PC-3 (cell line): ENCODE measurements at regions not wholly inside any gene's neighbourhood (a gene's known extent, or its start where the extent isn't known, plus 50 kb on each side); places are given as distances from the start of the nearest gene placed in this dataset.

Source experiments
- CTCF ChIP-seq: fragments of 300-600 bp; sonication (generic); conservative IDR thresholded peaks from 2 replicates; pipeline ENCODE4 v1.5.1; 2017; ENCODE audit warnings: antibody characterized with exemption, low read depth, mild to moderate bottlenecking, low read length
- EZH2 ChIP-seq: fragments of 300-600 bp; sonication (generic); IDR thresholded peaks from one replicate; pipeline ENCODE4 v1.6.1; 2017; ENCODE audit warnings: antibody characterized with exemption, mild to moderate bottlenecking, low read length; ENCODE audit not compliant: unreplicated experiment

DNA sequence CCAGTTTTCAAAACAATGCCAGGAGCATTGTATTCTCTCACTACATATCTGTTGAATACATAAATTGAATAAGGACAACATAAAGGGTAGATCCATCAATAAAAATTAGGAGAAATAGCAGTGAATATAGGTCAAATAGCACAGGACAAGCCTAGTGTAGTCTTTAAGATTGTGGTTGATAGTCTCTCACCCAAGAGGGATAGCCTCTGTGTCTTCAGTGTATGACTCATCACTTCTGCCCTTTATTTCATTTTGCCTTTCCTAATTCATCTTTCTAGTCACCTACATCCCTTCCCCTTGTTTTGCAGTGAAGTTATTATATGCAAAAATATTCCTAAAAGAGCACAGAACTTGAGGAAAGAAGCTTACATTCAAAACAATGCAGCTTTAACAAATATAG, 335.0 kb upstream of the TUSC1 start:
- TF ChIP-seq CTCF: no peak
- TF ChIP-seq EZH2: no peak
